ENCODE measurements at regions not wholly inside any gene's neighbourhood (a gene's known extent, or its start where the extent isn't known, plus 50 kb on each side); places are given as distances from the start of the nearest gene placed in this dataset.

- ATAC-seq, result no peak
- TF ChIP-seq TCF4 (CRISPR knock-in tag; IDR thresholded peaks at IDR 0.05; ENCODE audit: borderline replicate concordance) (no peak), CREB5 (CRISPR knock-in tag; IDR thresholded peaks at IDR 0.05; ENCODE audit: low read depth) (no peak), ARNTL (CRISPR knock-in tag; IDR thresholded peaks at IDR 0.05; ENCODE audit: borderline replicate concordance, low read depth) (no peak), ZFP30 (CRISPR knock-in tag; IDR thresholded peaks at IDR 0.05) (no peak), TSHZ2 (CRISPR knock-in tag; IDR thresholded peaks at IDR 0.05) (no peak), RARB (CRISPR knock-in tag; IDR thresholded peaks at IDR 0.05) (no peak), ZFP3 (CRISPR knock-in tag; IDR thresholded peaks at IDR 0.05) (no peak), ZC3H10 (CRISPR knock-in tag; IDR thresholded peaks at IDR 0.05) (no peak), ZNF565 (CRISPR knock-in tag; conservative IDR thresholded peaks at IDR 0.05; ENCODE audit: low read depth) (no peak), OSR1 (CRISPR knock-in tag; IDR thresholded peaks at IDR 0.05) (no peak)
Observed at GRCh38 chr16:9197957-9198661, 106.7 kb downstream of the HAPSTR1 start.

GRCh38 chr16:9199311-9199710, 107.9 kb downstream of the HAPSTR1 start:
- ATAC-seq, result no peak
- TF ChIP-seq TOX (CRISPR knock-in tag; IDR thresholded peaks at IDR 0.05; ENCODE audit: borderline replicate concordance), result no peak
- TF ChIP-seq ARNTL (CRISPR knock-in tag; IDR thresholded peaks at IDR 0.05; ENCODE audit: borderline replicate concordance, low read depth), result no peak
- no peak for TF ChIP-seq OSR1 (CRISPR knock-in tag; IDR thresholded peaks at IDR 0.05)

- TF ChIP-seq ZNF565 (CRISPR knock-in tag; conservative IDR thresholded peaks at IDR 0.05; ENCODE audit: low read depth) (no peak), CREB5 (CRISPR knock-in tag; IDR thresholded peaks at IDR 0.05; ENCODE audit: low read depth) (no peak), GLIS3 (CRISPR knock-in tag; IDR thresholded peaks at IDR 0.05) (no peak), ISL1 (CRISPR knock-in tag; IDR thresholded peaks at IDR 0.05) (no peak), ZNF8 (CRISPR knock-in tag; IDR thresholded peaks at IDR 0.05) (no peak)
- no peak for ATAC-seq
Observed at GRCh38 chr16:9199751-9200150, 108.3 kb downstream of the HAPSTR1 start.

GRCh38 chr16:9203956-9204355, 112.5 kb downstream of the HAPSTR1 start:
- no peak for TF ChIP-seq ZNF8 (CRISPR knock-in tag; IDR thresholded peaks at IDR 0.05)

GRCh38 chr16:9205661-9206060, 114.2 kb downstream of the HAPSTR1 start:
- TF ChIP-seq GLIS3 (CRISPR knock-in tag; IDR thresholded peaks at IDR 0.05) (no peak), ARNTL (CRISPR knock-in tag; IDR thresholded peaks at IDR 0.05; ENCODE audit: borderline replicate concordance, low read depth) (no peak), CREB5 (CRISPR knock-in tag; IDR thresholded peaks at IDR 0.05; ENCODE audit: low read depth) (no peak), TSHZ2 (CRISPR knock-in tag; IDR thresholded peaks at IDR 0.05) (no peak), PPARA (CRISPR knock-in tag; IDR thresholded peaks at IDR 0.05; ENCODE audit: borderline replicate concordance) (no peak), SNAI2 (CRISPR knock-in tag; IDR thresholded peaks at IDR 0.05) (no peak), PATZ1 (CRISPR knock-in tag; IDR thresholded peaks at IDR 0.05; ENCODE audit: borderline replicate concordance) (no peak)
- ATAC-seq, result no peak

More at GRCh38 chr16:9203956-9204355, 112.5 kb downstream of the HAPSTR1 start:
- no peak for ATAC-seq

Measured in SK-N-SH treated with all-trans-retinoic acid at 6 μM for 48 hours (cell line).